ENCODE measurements at regions not wholly inside any gene's neighbourhood (a gene's known extent, or its start where the extent isn't known, plus 50 kb on each side); places are given as distances from the start of the nearest gene placed in this dataset.

- DNase-seq (ENCODE audit: low spot score), result no peak
Measured at GRCh38 chr1:200253774-200254495, 155.9 kb downstream of the ZNF281 start.

DNA sequence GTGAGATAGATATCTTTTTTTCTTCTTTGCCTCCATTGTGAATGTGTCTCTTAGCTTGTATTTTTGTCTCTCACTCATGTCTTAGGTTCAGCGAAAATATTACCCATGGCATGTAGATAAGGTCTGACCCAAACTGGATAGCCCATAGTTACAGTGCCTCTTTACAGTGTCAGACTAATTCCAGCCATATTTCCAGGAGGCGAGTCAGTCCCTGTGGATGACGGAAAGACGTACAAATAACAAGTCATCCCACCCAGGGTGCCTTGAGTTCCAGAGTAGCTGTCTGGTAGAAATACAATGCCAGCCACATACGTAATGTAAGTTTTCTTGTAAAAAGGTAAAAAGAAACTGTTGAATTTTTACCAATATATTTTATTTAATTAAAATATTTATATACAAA is 157.3 kb downstream of the ZNF281 start:
- DNase-seq (ENCODE audit: low spot score), result peak; percentile 26

DNA sequence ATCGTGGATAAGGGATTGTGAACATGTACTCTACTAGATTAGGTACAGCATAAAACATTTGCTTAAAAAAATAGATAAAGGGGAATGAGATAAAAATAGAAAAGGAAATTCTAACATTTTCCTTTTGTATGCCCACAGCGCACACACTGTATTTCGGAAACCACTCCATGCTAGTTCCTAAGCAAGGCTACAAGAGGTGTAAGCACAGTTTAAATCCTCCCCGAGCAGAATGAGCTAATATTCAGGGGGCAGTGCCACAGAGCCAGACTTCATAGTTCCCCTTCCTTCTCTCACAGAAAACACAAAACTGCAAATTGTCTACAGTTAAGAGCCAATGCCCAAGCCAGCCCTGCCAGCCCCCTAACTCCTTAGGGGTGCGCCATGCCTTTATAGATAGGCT is 159.4 kb downstream of the ZNF281 start:
- no peak for DNase-seq (ENCODE audit: low spot score)

DNA sequence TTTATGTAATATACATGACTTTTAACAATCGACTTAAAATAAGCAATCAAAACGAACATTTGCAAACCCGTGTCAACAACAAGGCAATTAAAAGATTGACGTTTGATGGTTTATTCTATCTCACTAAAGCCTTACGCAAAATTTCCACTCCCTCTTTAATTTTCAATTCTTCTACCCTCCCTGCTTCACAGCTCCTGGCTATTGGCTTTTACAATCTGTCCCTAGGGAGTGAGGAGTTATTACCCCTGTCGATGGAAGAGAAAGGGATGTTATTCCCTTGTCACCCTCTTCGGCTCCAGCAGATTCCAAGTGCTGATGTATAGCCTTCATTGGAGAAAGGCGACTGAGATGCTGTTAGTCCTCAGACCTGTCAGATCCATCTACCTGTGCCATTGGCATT is 161.3 kb downstream of the ZNF281 start:
- DNase-seq (ENCODE audit: low spot score), result no peak

GRCh38 chr1:200247518-200247917 is 162.3 kb downstream of the ZNF281 start:
- DNase-seq (ENCODE audit: low spot score), result no peak

GRCh38 chr1:200245473-200245872 is 164.4 kb downstream of the ZNF281 start:
- DNase-seq (ENCODE audit: low spot score), result peak; percentile 72

- no peak for DNase-seq (ENCODE audit: low spot score)
Measured at GRCh38 chr1:200243042-200243437, 166.8 kb downstream of the ZNF281 start.

GRCh38 chr1:200242110-200243041 is 167.5 kb downstream of the ZNF281 start:
- DNase-seq (ENCODE audit: low spot score), result no peak

DNA sequence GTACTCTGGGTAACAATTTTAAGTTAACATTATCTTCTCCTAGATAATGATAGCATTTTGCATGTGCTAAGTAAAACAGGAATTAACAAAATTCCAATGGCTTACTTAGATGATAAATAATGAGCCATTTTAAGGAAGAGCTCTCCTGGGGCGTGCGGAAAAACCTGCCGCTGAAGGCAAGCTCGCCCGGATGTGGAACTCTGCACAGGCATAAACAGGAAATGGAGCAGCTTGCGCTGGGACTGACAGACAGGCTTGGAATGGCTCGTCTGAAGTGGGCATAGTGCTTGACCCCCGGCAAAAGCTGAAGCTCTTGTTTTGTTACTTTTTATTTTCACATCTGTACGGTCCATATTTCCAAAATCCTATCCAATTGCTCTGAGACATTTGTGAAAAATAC is 169.2 kb downstream of the ZNF281 start:
- DNase-seq (ENCODE audit: low spot score), result no peak

DNA sequence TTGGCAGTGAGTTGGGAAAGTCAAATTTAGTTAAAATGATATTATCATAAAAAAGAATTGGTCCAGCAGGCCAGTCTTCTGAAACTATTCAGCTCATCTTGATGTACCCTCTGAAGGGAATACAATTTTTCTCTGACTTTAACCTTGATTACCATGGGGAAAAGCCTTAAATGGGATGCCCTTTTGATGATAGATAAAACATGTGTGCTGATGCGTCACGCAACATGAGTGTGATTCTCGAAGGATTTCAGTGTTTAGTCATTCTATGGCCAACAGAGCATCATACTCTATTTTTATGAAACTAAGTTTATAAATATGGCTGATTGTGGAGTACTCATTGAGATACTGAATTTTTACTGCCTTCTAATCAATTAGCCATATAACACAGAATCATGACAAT is 171.5 kb downstream of the ZNF281 start:
- no peak for DNase-seq (ENCODE audit: low spot score)

DNA sequence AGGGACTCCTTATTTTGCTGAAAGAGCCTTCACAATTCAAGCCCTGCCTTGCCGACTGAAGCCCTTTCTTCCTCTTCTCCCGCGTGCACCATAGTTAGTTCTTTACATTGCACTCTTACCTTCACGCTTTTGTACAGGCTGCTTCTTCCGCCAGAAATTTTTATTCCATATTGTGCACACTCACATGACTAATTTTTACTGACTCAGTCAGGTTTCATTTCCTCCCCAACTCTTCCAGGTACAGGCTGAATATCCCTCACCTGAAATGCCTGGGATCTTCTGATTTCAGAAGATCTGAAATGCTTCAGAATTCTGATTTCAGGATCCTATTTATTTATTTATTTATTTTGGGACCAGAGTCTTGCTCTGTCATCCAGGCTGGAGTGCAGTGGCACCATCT is 172.8 kb downstream of the ZNF281 start:
- DNase-seq (ENCODE audit: low spot score), result no peak

DNA sequence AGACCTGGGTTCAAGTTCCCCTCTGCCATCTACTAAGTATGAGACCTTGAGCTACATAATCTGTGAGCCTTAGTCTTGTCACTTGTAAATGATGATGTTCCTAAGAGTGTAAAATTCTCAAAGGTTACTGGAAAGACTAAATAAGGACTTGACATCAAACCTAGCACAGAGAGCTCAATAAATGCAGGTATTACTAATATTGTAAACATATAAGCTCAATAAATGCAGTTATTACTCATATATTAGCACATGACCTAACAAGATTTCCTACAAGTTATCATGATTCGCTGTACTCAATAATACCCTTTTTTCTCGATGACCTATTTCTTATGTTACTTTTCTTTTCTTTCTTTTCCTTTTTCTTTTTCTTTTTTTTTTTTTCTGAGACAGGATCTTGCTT is 174.9 kb downstream of the ZNF281 start:
- no peak for DNase-seq (ENCODE audit: low spot score)

- peak; percentile 67 for DNase-seq (ENCODE audit: low spot score)
Measured at GRCh38 chr1:200233393-200233792, 176.4 kb downstream of the ZNF281 start.

DNA sequence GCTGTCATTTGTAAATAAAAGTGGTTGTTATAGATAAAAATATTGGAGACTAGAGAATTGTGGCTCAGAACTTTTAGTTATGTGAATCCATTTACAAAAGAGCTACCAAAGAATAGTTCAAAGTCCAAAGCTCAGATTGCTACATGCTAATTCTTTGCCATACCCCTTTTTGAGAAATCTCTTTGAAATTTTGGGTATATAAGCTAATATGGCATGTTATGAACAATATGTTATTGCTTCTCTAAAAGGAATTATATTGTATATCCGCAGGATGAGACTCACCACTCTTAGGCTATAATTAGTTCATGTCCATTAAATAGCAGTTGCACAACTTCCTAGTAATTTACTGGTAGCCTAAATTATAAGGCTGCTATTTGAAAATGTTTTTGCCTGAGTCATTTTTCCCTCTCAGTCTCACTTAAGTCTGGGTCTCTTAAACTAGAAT is 178.0 kb downstream of the ZNF281 start:
- peak; percentile 46 for DNase-seq (ENCODE audit: low spot score)

- no peak for DNase-seq (ENCODE audit: low spot score)
Measured at GRCh38 chr1:200230671-200231070, 179.2 kb downstream of the ZNF281 start.

GRCh38 chr1:200228486-200228885 is 181.3 kb downstream of the ZNF281 start:
- no peak for DNase-seq (ENCODE audit: low spot score)

- no peak for DNase-seq (ENCODE audit: low spot score)
Measured at GRCh38 chr1:200228081-200228480, 181.8 kb downstream of the ZNF281 start.

Data from A172 (cell line).